ENCODE measurements at regions not wholly inside any gene's neighbourhood (a gene's known extent, or its start where the extent isn't known, plus 50 kb on each side); places are given as distances from the start of the nearest gene placed in this dataset.
"Not testable (repeated sequence)": the region's sequence is repeated elsewhere in the genome, so short reads cannot be mapped to it uniquely, and the experiment has no call there.

DNA sequence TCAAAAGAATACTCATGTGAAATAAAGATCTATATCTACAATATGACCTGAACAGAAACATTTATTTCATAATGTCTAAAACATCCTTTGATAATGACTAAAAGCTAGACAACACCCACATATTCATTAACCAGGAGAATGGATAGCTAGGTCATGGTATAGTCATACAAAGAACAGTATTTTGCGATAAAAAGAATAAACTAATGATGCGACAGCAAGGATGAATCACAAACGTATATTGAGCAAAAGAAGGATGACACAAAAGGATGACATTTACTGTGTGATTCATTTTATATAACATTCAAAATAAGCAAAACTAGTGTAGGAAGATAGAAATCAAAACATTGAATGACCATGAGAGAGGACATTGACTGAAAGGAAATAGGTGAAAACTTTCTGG is 1233.1 kb downstream of the OTOL1 start:
- H3K79me2 ChIP-seq (ENCODE audit: insufficient read depth, low read length), result no peaks in the 10 kb centered on the region
- no peak overlapping the region for H3K4me3 ChIP-seq (ENCODE audit: insufficient read depth, low read length)
- H3K36me3 ChIP-seq (ENCODE audit: insufficient read depth, low read length), result no peaks in the 10 kb centered on the region
- no peaks in the 10 kb centered on the region for H3K27me3 ChIP-seq (ENCODE audit: insufficient read depth, low read length)
- no peaks in the 10 kb centered on the region for H4K20me1 ChIP-seq (ENCODE audit: insufficient read depth, low read length)
- H3K27ac ChIP-seq (ENCODE audit: low read depth, low read length), result no peak overlapping the region
- H2AFZ ChIP-seq (ENCODE audit: low read length), result no peak overlapping the region
- no peak overlapping the region for H3K4me2 ChIP-seq (ENCODE audit: insufficient read depth, low read length)
- TF ChIP-seq, protein P1, sequence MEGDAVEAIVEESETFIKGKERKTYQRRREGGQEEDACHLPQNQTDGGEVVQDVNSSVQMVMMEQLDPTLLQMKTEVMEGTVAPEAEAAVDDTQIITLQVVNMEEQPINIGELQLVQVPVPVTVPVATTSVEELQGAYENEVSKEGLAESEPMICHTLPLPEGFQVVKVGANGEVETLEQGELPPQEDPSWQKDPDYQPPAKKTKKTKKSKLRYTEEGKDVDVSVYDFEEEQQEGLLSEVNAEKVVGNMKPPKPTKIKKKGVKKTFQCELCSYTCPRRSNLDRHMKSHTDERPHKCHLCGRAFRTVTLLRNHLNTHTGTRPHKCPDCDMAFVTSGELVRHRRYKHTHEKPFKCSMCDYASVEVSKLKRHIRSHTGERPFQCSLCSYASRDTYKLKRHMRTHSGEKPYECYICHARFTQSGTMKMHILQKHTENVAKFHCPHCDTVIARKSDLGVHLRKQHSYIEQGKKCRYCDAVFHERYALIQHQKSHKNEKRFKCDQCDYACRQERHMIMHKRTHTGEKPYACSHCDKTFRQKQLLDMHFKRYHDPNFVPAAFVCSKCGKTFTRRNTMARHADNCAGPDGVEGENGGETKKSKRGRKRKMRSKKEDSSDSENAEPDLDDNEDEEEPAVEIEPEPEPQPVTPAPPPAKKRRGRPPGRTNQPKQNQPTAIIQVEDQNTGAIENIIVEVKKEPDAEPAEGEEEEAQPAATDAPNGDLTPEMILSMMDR (IDR thresholded peaks at IDR 0.05; ENCODE audit: extremely low read depth, low read depth, low read length), result no peak
- DNase-seq (ENCODE audit: insufficient read length, low spot score, missing footprints), result peak; percentile 26
- H3K9me3 ChIP-seq (ENCODE audit: low read depth, low read length), result no peaks in the 10 kb centered on the region
- H3K4me1 ChIP-seq (ENCODE audit: insufficient read depth, low read length), result no peaks in the 10 kb centered on the region

DNA sequence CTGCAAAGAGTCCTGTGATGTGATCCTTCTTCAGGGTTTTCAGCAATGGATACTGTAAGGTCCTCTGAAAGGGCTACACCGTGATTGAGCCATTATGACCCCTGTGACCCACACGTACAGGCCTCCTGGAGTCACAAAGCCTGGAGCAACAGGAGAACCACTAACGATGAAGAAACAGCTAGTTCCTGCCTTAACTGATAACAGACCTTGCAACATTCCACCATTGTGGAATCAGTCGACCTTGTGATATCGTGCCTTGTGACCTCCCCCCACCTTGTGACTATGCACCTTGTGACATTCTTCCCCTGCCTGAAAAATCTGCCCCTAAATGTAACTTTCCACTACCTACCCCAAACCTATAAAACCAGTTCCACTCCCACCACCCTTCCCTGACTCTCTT is 1235.4 kb downstream of the OTOL1 start:
- not testable (repeated sequence) for H3K36me3 ChIP-seq (ENCODE audit: insufficient read depth, low read length); H3K79me2 ChIP-seq (ENCODE audit: insufficient read depth, low read length)

DNA sequence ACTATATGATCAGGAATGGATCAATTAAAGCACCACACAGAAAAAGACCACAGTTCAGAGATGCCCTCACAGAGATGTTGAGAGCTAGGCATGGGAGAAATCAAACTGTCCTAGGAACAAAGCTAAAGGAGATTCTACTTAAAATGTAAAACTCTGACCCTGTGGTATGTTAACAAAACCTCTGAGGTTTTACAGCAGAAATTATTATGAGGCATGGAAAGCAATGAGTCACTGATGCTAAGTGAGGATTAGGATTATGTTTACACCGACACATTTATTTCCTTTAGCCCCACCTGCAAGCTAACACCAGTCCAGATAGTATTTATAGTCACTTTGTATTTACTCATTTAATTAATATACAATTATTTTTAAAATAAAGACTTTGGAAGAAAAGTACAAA is 1242.2 kb downstream of the OTOL1 start:
- H3K9me3 ChIP-seq (ENCODE audit: low read depth, low read length), result no peaks in the 10 kb centered on the region
- no peaks in the 10 kb centered on the region for H3K27me3 ChIP-seq (ENCODE audit: insufficient read depth, low read length)
- H3K27ac ChIP-seq (ENCODE audit: low read depth, low read length), result no peak overlapping the region
- no peaks in the 10 kb centered on the region for H4K20me1 ChIP-seq (ENCODE audit: insufficient read depth, low read length)
- DNase-seq (ENCODE audit: insufficient read length, low spot score, missing footprints), result no peak
- H3K36me3 ChIP-seq (ENCODE audit: insufficient read depth, low read length), result no peaks in the 10 kb centered on the region
- no peak overlapping the region for H3K4me3 ChIP-seq (ENCODE audit: insufficient read depth, low read length)
- H3K4me2 ChIP-seq (ENCODE audit: insufficient read depth, low read length), result no peak overlapping the region
- H2AFZ ChIP-seq (ENCODE audit: low read length), result no peak overlapping the region
- H3K4me1 ChIP-seq (ENCODE audit: insufficient read depth, low read length), result no peaks in the 10 kb centered on the region
- TF ChIP-seq, protein P1 (IDR thresholded peaks at IDR 0.05; ENCODE audit: extremely low read depth, low read depth, low read length), result no peak
- no peaks in the 10 kb centered on the region for H3K79me2 ChIP-seq (ENCODE audit: insufficient read depth, low read length)

More for the DNA sequence above, 1235.4 kb downstream of the OTOL1 start:
- not testable (repeated sequence) for H3K27ac ChIP-seq (ENCODE audit: low read depth, low read length); H4K20me1 ChIP-seq (ENCODE audit: insufficient read depth, low read length); H2AFZ ChIP-seq (ENCODE audit: low read length); DNase-seq (ENCODE audit: insufficient read length, low spot score, missing footprints); H3K27me3 ChIP-seq (ENCODE audit: insufficient read depth, low read length); H3K4me3 ChIP-seq (ENCODE audit: insufficient read depth, low read length); H3K9me3 ChIP-seq (ENCODE audit: low read depth, low read length); H3K4me1 ChIP-seq (ENCODE audit: insufficient read depth, low read length); H3K4me2 ChIP-seq (ENCODE audit: insufficient read depth, low read length)

DNA sequence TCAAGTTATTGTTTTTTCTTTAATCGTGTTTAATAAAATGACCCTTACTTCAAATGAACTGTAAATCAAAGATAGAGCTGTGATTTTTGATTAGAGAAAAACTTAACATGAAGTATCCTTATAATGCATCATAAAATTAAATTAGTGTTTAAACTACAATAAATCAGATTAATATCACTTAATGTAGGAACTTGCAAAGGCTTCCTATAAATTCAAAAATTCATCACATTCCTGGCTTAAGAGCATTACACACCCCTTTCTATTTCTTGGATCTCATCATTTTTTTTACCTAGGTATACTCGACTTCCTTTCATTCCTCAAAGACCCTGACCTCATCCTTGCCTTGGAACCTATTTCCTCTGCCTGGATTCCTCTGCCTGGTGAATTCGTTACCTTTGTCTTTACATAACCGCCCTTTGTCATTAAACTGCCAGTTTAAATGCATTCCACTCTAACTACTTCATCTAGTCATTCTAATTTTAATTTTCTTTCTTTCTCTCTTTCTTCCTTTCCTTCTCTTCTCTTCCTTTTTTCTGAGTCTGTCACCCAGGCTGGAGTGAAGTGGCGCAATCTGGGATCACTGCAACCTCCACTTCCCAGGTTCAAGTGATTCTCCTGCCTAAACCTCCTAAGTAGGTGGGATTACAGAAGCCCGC is 1244.5 kb downstream of the OTOL1 start:
- no peak for DNase-seq (ENCODE audit: insufficient read length, low spot score, missing footprints)
- Histone ChIP-seq H3K4me2 (ENCODE audit: insufficient read depth, low read length) (no peak overlapping the region), H4K20me1 (ENCODE audit: insufficient read depth, low read length) (no peaks in the 10 kb centered on the region), H3K9me3 (ENCODE audit: low read depth, low read length) (no peaks in the 10 kb centered on the region), H3K36me3 (ENCODE audit: insufficient read depth, low read length) (no peaks in the 10 kb centered on the region), H2AFZ (ENCODE audit: low read length) (no peak overlapping the region), H3K27me3 (ENCODE audit: insufficient read depth, low read length) (no peaks in the 10 kb centered on the region), H3K4me3 (ENCODE audit: insufficient read depth, low read length) (no peak overlapping the region), H3K4me1 (ENCODE audit: insufficient read depth, low read length) (no peaks in the 10 kb centered on the region), H3K27ac (ENCODE audit: low read depth, low read length) (no peak overlapping the region), H3K79me2 (ENCODE audit: insufficient read depth, low read length) (no peaks in the 10 kb centered on the region)
- TF ChIP-seq, protein P1 (IDR thresholded peaks at IDR 0.05; ENCODE audit: extremely low read depth, low read depth, low read length), result no peak

All from osteoblast (primary cell).